NCI-H226 (cell line): ENCODE measurements at regions not wholly inside any gene's neighbourhood (a gene's known extent, or its start where the extent isn't known, plus 50 kb on each side); places are given as distances from the start of the nearest gene placed in this dataset.
"Not testable (repeated sequence)": the region's sequence is repeated elsewhere in the genome, so short reads cannot be mapped to it uniquely, and the experiment has no call there.

Source experiments
- DNase-seq: peaks from one replicate; pipeline ENCODE4 v3.0.0-alpha.2; 2015

DNA sequence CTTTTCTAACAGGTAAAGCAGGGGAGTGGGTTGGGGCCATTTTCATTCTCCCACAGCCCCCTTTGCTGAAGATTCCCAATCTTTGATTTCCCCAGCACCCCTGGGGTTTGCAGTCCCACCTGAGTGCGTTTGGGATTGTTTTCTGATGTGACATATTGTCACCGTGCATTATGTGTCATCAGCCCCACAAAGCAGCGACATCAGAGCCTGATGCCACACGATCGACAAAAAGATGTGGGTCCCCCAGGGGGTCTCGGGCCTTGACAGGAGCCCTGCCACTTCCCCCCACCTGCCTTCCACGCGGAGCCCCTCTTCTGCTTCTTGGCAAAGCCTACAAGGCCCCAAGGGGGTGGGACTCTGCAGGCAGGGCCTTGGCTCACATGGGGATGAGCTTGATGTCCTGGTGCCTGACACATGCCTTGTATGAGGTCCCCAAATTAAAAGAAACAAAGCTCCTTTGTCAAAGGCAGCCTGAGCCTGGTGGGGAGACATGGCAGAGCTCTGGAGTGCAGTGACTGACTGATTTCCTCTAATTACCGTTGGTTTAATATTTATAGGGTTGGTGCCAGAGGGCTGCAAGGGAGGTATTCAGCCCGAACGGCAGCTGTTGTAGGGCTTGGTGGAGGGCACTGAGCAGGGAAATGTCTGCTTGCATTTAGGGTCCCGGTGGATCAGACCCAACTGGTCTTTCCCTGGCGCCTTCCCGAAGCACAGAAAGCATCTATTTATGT is 149.2 kb downstream of the MIAT start:
- DNase-seq: no peak

- no peak for DNase-seq
These were observed 154.2 kb downstream of the MIAT start for GRCh38 chr22:26811647-26811992.

- no peak for DNase-seq
These were observed 155.3 kb downstream of the MIAT start for GRCh38 chr22:26812731-26813130.

- no peak for DNase-seq
These were observed 159.3 kb downstream of the MIAT start for GRCh38 chr22:26816726-26817125.

DNA sequence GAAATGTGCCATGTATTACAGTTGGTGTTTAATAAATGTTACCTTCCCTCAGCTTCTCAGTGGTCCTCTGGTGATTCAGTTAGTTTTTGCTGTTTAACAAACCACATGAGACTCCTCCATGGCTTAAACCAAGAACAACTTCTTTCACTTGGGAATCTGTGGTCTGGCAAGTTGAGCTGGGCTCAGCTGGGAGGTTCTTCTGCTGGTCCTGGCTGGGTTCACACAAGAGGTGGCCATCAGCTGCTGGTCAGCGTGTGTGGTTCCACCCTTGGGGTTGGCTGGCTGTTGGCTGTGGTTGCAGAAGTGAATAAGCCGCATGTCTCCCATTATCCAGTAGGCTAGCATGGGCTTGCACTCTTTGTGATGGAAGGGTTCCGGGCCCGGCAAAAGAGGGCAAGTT is 160.5 kb downstream of the MIAT start:
- no peak for DNase-seq

- DNase-seq: no peak
These were observed 164.5 kb downstream of the MIAT start for GRCh38 chr22:26821854-26822253.

DNA sequence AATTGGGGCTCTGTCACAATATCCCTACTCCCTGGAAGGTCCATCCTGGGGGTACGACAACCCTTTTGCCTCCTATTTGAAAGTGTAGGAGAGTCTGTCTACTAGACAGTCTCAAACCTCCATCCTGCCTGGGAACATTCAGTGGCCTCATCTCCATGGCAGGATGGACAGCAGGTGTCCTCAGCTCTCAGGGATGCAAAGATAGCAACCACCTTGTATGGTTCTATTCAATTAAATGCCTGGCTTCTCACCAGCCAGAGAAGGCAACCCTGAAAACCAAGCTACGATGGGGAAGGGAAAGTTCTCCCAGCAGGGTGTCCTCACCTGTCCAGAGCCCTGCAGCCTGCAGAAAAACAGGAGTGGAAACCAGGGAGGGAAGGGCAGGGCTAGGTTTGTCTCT is 164.9 kb downstream of the MIAT start:
- DNase-seq: no peak

DNA sequence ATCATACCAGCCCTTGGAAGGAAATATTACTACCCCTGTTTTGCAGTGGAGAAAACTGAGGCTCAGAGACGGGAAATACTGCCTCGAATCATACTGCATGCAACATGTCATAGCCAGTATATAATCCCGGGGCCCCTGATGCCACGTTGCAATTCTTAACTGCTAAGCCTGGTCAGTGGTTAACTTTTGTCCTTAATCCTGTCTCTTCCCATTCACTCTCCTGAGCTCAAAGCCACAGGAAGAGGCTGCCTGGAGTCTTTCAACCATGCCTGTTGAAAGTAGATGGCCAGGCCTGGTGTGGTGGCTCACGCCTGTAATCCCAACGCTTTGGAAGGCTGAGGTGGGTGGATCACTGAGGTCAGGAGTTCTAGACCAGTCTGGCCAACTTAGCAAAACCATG is 166.6 kb downstream of the MIAT start:
- no peak for DNase-seq

GRCh38 chr22:26825960-26826935 is 168.9 kb downstream of the MIAT start:
- no peak for DNase-seq

DNA sequence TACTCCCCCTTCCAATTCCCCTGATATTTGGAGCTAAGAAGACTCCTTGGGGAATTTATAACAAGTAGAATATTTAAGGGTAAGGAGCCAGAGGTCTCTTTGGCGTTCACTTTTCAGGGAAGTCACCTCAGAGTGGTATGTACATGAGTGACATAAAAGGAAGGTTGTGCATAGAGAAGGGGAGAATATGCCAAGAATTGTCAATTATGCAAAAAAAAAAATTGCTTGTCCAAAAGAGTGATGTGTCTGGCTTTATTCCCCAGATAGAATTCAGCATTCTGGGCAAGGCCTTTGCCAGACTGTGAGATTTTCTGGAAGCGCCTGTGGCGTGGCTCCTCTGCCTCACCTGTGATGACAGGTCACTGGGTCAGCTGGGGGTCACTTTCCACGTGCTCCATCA is 170.2 kb downstream of the MIAT start:
- no peak for DNase-seq

DNA sequence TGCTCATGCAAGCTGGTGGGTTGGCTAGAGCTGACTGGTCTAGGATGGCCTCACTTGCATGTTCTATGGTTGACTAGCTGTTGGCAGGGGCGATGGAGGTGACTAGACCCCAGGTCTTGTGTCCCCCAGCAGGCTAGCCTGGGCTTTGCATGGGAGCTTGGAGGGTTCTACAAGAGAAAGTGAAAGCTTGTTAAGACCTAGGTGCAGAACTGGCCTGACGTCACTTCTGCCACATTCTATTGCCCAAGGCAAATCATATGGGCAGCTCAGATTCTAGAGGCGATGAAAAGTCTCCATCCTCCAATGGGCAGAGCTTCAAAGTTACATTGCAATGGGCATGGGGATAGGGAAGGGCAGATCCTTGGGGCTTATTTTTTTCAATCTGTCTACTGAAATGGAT is 170.9 kb downstream of the MIAT start:
- DNase-seq: no peak

- no peak for DNase-seq
These were observed 173.4 kb downstream of the MIAT start for GRCh38 chr22:26830837-26831236.

DNA sequence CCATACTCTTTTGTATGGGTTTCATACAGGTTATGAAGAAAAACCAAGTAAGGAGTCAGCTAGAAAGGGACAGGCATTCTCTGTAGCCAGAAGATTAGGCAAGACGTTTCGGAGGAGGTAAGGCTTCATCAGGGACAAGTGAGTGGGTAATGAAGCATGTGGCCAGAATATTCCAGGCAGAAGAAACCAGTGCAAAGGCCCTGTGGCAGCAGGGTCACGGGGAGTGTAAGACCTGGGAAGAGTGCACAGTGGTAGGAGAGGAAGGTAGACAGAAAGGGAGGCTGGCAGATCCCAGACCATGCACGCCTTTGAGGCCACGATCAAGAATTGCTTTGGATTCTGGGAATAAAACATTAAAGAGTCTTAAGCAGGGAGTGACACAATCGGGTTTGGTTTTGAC is 177.6 kb downstream of the MIAT start:
- DNase-seq: no peak

DNA sequence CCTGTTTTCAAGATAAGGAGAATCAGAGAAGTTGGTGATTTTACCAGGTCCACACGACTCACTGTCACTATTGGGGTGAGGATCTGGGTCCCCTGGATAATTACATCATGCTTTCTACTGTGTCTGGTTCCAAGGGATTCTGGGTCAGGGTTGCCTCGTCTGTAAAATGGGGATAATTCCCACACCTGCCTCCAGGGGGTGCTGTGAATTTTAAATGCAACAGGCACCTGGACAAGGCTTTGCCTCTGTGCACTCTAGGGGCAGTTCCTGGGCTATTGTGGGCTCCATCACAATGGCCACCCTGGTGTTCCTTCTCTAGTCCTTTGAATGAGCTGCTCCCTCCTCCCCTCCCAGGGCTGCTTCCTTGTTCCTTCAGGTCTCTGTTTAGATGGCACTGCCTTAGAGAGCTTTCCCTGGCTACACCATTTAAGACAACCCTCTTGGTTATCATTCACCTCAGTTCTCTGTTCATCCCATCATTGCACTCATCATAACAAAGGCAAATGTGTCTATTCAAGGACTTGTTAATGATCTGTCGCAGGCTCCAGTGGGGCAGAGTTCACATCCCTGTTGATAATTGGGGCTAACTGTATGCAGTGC is 178.6 kb downstream of the MIAT start:
- DNase-seq: no peak

- no peak for DNase-seq
These were observed 180.5 kb downstream of the MIAT start for GRCh38 chr22:26837784-26838470.

DNA sequence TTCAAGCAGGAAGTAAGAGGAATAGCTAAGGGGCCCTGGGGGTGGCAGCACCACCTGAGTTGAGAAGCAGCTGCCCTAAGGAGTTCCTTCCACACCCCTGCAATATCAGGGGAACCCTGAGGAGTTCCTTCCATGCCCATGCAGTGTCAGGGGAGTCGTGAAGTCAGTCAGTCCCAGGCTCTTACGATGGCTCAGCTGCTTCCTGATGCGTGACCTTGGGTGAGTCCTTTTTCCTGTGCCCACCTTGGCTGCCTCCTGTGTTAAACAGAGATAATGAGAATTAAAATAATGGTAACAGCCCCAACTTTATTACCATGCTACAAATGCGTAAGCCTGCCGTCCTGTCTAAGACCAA is 181.1 kb downstream of the MIAT start:
- DNase-seq: no peak

GRCh38 chr22:26839216-26839615 is 181.8 kb downstream of the MIAT start:
- DNase-seq: no peak

DNA sequence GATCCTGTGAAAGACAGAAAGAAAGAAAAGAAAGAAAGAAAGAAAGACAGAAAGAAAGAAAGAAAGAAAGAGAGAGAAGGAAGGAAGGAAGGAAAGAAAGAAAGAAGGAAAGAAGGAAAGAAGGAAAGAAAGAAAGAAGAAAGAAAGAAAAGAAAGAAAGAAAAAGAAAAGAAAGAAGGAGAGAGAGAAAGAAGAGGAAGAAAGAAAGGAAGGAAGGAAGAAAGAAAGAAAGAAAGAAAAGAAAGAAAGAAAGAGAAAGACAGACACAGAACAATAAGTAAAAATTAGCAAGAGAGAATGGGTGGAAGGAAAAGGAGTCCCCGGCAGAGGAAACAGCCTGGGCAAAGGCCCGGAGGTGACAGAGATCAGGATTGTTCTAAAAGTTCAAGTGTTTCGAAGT is 183.4 kb downstream of the MIAT start:
- not testable (repeated sequence) for DNase-seq

- no peak for DNase-seq
These were observed 184.7 kb downstream of the MIAT start for GRCh38 chr22:26842103-26842502.

GRCh38 chr22:26845021-26845743 is 187.8 kb downstream of the MIAT start:
- DNase-seq: no peak

- no peak for DNase-seq
These were observed 188.7 kb downstream of the MIAT start for GRCh38 chr22:26846076-26846475.

DNA sequence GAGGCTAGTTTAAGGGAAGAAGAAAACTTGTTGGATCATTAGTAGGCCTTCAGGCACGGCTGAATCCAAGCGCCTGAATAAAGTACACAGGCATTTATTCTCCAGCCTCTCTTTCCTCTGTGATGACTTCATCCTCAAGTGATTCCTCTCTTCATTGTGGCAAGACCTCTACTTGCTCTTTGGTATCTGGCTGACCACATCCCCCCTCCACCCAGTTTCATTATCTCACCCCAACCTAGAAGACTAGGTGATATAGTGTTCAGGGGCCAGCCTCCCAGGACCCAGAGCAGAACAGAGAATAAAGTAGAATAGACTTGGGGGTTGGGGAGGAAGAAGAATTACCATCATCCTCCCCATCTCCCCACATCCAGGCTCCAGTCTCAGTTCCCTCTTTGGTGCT is 189.3 kb downstream of the MIAT start:
- DNase-seq: peak; percentile 56

DNA sequence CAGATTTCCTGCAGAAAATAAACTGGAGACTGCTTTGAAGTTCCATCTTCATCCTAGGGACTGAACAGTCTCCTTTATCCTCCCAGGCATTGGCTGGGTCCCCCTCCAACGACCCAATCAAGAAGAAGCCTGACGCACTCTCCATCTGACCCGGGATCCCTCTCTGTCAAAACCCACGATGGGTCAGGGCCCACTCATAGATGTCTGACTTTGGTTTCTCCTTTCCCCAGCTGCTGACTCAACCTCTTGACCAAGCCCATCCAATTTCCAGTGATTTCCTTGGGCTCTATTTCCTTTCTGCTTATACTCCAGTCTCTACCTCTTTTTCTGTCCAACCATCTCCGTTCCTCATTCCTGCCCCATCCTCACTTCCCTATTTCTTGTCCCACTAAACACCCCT is 189.7 kb downstream of the MIAT start:
- no peak for DNase-seq
